Neural cell (in vitro differentiated cells): ENCODE measurements at regions not wholly inside any gene's neighbourhood (a gene's known extent, or its start where the extent isn't known, plus 50 kb on each side); places are given as distances from the start of the nearest gene placed in this dataset.
"Not testable (repeated sequence)": the region's sequence is repeated elsewhere in the genome, so short reads cannot be mapped to it uniquely, and the experiment has no call there.

ENCODE experiments used
- H2AFZ ChIP-seq: fragments of 200-600, 300-800 bp; sonication (generic), shearing (Covaris generic); 2 replicates; pipeline ENCODE4 v1.6.0; 2014; ENCODE audit warnings: low read depth, mild to moderate bottlenecking, antibody characterized with exemption, low read length, moderate library complexity
- H3F3A ChIP-seq: fragments of 200-600 bp; shearing (Covaris generic); 2 replicates; pipeline ENCODE4 v1.6.1; 2016; ENCODE audit warnings: mild to moderate bottlenecking, moderate library complexity, mixed read lengths, antibody characterized with exemption, low read length; ENCODE audit not compliant: insufficient read depth, poor library complexity, severe bottlenecking
- H3K27ac ChIP-seq: fragments of 200-600, 300-800 bp; sonication (generic), shearing (Covaris generic); 2 replicates; pipeline ENCODE4 v1.5.1; 2014; ENCODE audit warnings: mild to moderate bottlenecking, low read length, moderate library complexity
- H3K27me3 ChIP-seq: fragments of 300-800, 200-600 bp; sonication (generic), shearing (Covaris generic); 2 replicates; pipeline ENCODE4 v1.6.0; 2014; ENCODE audit warnings: mild to moderate bottlenecking, low read depth, low read length, moderate library complexity; ENCODE audit not compliant: insufficient read depth
- H3K36me3 ChIP-seq: fragments of 300-800, 200-600 bp; sonication (generic), shearing (Covaris generic); 2 replicates; pipeline ENCODE4 v1.5.1; 2014; ENCODE audit warnings: mild to moderate bottlenecking, antibody characterized with exemption, low read length, moderate library complexity; ENCODE audit not compliant: insufficient read depth
- H3K4me2 ChIP-seq: fragments of 300-800, 200-600 bp; sonication (generic), shearing (Covaris generic); 2 replicates; pipeline ENCODE4 v1.6.0; 2014; ENCODE audit warnings: mild to moderate bottlenecking, low read length
- H3K4me3 ChIP-seq: fragments of 300-800, 200-600 bp; sonication (generic), shearing (Covaris generic); 2 replicates; pipeline ENCODE4 v1.5.1; 2014; ENCODE audit warnings: mild to moderate bottlenecking, low read length, moderate library complexity
- H3K79me2 ChIP-seq: fragments of 200-600 bp; shearing (Covaris generic); replicated peaks from 2 replicates; pipeline ENCODE4 v1.6.0; 2014; ENCODE audit warnings: mild to moderate bottlenecking, low read length, moderate library complexity; ENCODE audit not compliant: insufficient read depth
- H3K9ac ChIP-seq: fragments of 300-800, 200-600 bp; sonication (generic), shearing (Covaris generic); 2 replicates; pipeline ENCODE4 v1.6.1; 2016; ENCODE audit warnings: mild to moderate bottlenecking, low read length, mixed read lengths
- H3K9me2 ChIP-seq: fragments of 200-600 bp; shearing (Covaris generic); 2 replicates; pipeline ENCODE4 v1.6.1; 2016; ENCODE audit warnings: mild to moderate bottlenecking, low read length, mixed read lengths; ENCODE audit not compliant: insufficient read depth
- H3K9me3 ChIP-seq: fragments of 200-600, 300-800 bp; sonication (generic), shearing (Covaris generic); 2 replicates; pipeline ENCODE4 v1.6.1; 2016; ENCODE audit warnings: mild to moderate bottlenecking, mixed run types, low read length, moderate library complexity, mixed read lengths
- H4K20me1 ChIP-seq: fragments of 200-600 bp; shearing (Covaris generic); 2 replicates; pipeline ENCODE4 v1.6.1; 2016; ENCODE audit warnings: mild to moderate bottlenecking, mixed run types; ENCODE audit not compliant: insufficient read depth
- CTCF ChIP-seq: fragments of 450-650 bp; IDR thresholded peaks from 2 replicates; pipeline ENCODE4 v1.5.1; 2014; ENCODE audit warnings: antibody characterized with exemption, mild to moderate bottlenecking, moderate library complexity; ENCODE audit not compliant: poor library complexity, severe bottlenecking
- EP300 ChIP-seq: fragments of 450-650 bp; conservative IDR thresholded peaks from 2 replicates; pipeline ENCODE4 v1.6.1; 2014; ENCODE audit warnings: antibody characterized with exemption, mild to moderate bottlenecking, moderate library complexity; ENCODE audit not compliant: poor library complexity, severe bottlenecking
- EZH2 ChIP-seq: fragments of 200-600, 300-800 bp; shearing (Covaris generic), sonication (generic); IDR thresholded peaks from 2 replicates; pipeline ENCODE4 v1.6.1; 2014; ENCODE audit warnings: antibody characterized with exemption, low read length, borderline replicate concordance, mild to moderate bottlenecking; ENCODE audit not compliant: insufficient read depth, poor library complexity, severe bottlenecking
- MXI1 ChIP-seq: fragments of 450-650 bp; conservative IDR thresholded peaks from 2 replicates; pipeline ENCODE4 v1.6.1; 2014; ENCODE audit warnings: antibody characterized with exemption, mild to moderate bottlenecking; ENCODE audit not compliant: poor library complexity, severe bottlenecking
- POLR2AphosphoS5 ChIP-seq: IDR thresholded peaks from 2 replicates; pipeline ENCODE4 v1.6.1; 2012
- RAD21 ChIP-seq: fragments of 450-650 bp; conservative IDR thresholded peaks from 2 replicates; pipeline ENCODE4 v1.6.1; 2014; ENCODE audit warnings: antibody characterized with exemption, mild to moderate bottlenecking, moderate library complexity
- REST ChIP-seq: IDR thresholded peaks from 2 replicates; pipeline ENCODE4 v1.6.1; 2012; ENCODE audit warnings: borderline replicate concordance
- SMC3 ChIP-seq: fragments of 450-650 bp; conservative IDR thresholded peaks from 2 replicates; pipeline ENCODE4 v1.6.1; 2014; ENCODE audit warnings: antibody characterized with exemption, mild to moderate bottlenecking, moderate library complexity; ENCODE audit not compliant: poor library complexity
- TAF1 ChIP-seq: IDR thresholded peaks from 2 replicates; pipeline ENCODE4 v1.6.1; 2012; ENCODE audit warnings: low read depth

- no peak overlapping the region for H3K9ac ChIP-seq
- H3K4me2 ChIP-seq: no peak overlapping the region
These were observed 93.2 kb downstream of the CTH start for GRCh38 chr1:70504176-70504820.

GRCh38 chr1:70504821-70505193 lies 93.7 kb downstream of the CTH start:
- Histone ChIP-seq H4K20me1 (no peaks in the 10 kb centered on the region), H3F3A (no peaks in the 10 kb centered on the region), H3K4me3 (no peak overlapping the region), H3K9me3 (no peaks in the 10 kb centered on the region), H2AFZ (no peak overlapping the region), H3K79me2 (no peaks in the 10 kb centered on the region), H3K27ac (no peak overlapping the region), H3K4me2 (no peak overlapping the region), H3K36me3 (no peaks in the 10 kb centered on the region), H3K9ac (no peak overlapping the region), H3K27me3 (no peaks in the 10 kb centered on the region), H3K9me2 (no peaks in the 10 kb centered on the region)
- TF ChIP-seq MXI1 (no peak), EZH2 (no peak), EP300 (no peak), REST (no peak)

More at GRCh38 chr1:70504176-70504820, 93.2 kb downstream of the CTH start:
- Histone ChIP-seq H3K79me2 (no peaks in the 10 kb centered on the region), H2AFZ (no peak overlapping the region), H3F3A (no peaks in the 10 kb centered on the region), H3K9me2 (no peaks in the 10 kb centered on the region), H3K9me3 (no peaks in the 10 kb centered on the region), H4K20me1 (no peaks in the 10 kb centered on the region), H3K27me3 (no peaks in the 10 kb centered on the region), H3K4me3 (no peak overlapping the region), H3K36me3 (no peaks in the 10 kb centered on the region), H3K27ac (no peak overlapping the region)
- TF ChIP-seq POLR2AphosphoS5 (no peak), EZH2 (no peak), RAD21 (no peak), REST (no peak), MXI1 (no peak), TAF1 (no peak), CTCF (no peak), EP300 (no peak), SMC3 (no peak)

DNA sequence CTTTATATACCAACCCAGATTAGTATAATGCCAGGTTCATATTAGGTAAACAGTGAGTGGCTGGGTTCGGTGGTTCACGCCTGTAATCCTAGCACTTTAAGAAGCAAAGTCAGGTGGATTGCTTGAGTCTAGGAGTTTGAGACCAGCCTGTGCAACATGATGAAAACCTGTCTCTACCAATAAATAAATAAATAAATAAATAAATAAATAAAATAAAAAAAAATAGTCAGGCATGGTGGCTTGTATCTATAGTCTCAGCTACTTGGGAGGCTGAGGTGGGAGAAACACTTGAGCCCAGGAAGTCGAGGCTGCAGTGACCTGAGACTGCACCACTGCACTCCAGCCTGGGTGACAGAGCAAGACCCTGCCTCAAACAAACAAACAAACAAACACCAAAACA lies 96.9 kb downstream of the CTH start:
- not testable (repeated sequence) for H3K36me3 ChIP-seq, H4K20me1 ChIP-seq, H3K9me2 ChIP-seq, H3K27ac ChIP-seq, H3K9me3 ChIP-seq, H3K9ac ChIP-seq, H3K4me3 ChIP-seq, H3K4me2 ChIP-seq, H3F3A ChIP-seq, H3K27me3 ChIP-seq, H3K79me2 ChIP-seq, H2AFZ ChIP-seq
